H1 (cell line): ENCODE measurements at regions not wholly inside any gene's neighbourhood (a gene's known extent, or its start where the extent isn't known, plus 50 kb on each side); places are given as distances from the start of the nearest gene placed in this dataset.

Source experiments
- CTCF ChIP-seq, 3 experiments: IDR thresholded peaks; 1 replicate in 2 of 3; 2 replicates in 1 of 3; pipeline versions ENCODE4 v1.5.1 to v1.6.1; 2011; ENCODE audit warnings: low read length in 3 of 3, mild to moderate bottlenecking in 3 of 3, inconsistent platforms in 2 of 3, low read depth in 1 of 3, moderate library complexity in 1 of 3; ENCODE audit not compliant: insufficient read depth in 1 of 3; ENCODE audit errors: control extremely low read depth in 1 of 3
- EP300 ChIP-seq, 2 experiments: IDR thresholded peaks; 1 replicate in 1 of 2; 2 replicates in 1 of 2; pipeline ENCODE4 v1.6.1; 2011 to 2012; ENCODE audit warnings: low read depth in 2 of 2, low read length in 2 of 2, mild to moderate bottlenecking in 2 of 2, borderline replicate concordance in 1 of 2, inconsistent platforms in 1 of 2, moderate library complexity in 1 of 2
- GABPA ChIP-seq: IDR thresholded peaks from 2 replicates; pipeline ENCODE4 v1.6.1; 2011; ENCODE audit warnings: mild to moderate bottlenecking, low read length, moderate library complexity, borderline replicate concordance; ENCODE audit not compliant: insufficient read depth
- HDAC2 ChIP-seq, 2 experiments: fragments of 300-600 bp in 1 of 2; sonication (generic) in 1 of 2; IDR thresholded peaks; 2 replicates each; pipeline ENCODE4 v1.6.1; 2011 to 2012; ENCODE audit warnings: low read depth in 2 of 2, low read length in 2 of 2, mild to moderate bottlenecking in 2 of 2, moderate library complexity in 2 of 2, borderline replicate concordance in 1 of 2, inconsistent platforms in 1 of 2
- MAFK ChIP-seq: IDR thresholded peaks from 2 replicates; pipeline ENCODE4 v1.6.1; 2012; ENCODE audit warnings: low read depth, mild to moderate bottlenecking, improper control_type of control experiment, low read length
- PHF8 ChIP-seq: fragments of 200-600 bp; sonication (generic); conservative IDR thresholded peaks from 2 replicates; pipeline ENCODE4 v1.7.1; 2012; ENCODE audit warnings: low read depth, mild to moderate bottlenecking, inconsistent platforms, low read length, moderate library complexity
- POLR2A ChIP-seq, 2 experiments: IDR thresholded peaks; 1 replicate in 1 of 2; 2 replicates in 1 of 2; pipeline ENCODE4 v1.6.1; 2011; ENCODE audit warnings: low read depth in 2 of 2, low read length in 2 of 2, mild to moderate bottlenecking in 2 of 2; ENCODE audit errors: control extremely low read depth in 1 of 2
- POLR2AphosphoS5 ChIP-seq: IDR thresholded peaks from 2 replicates; pipeline ENCODE4 v1.6.1; 2011; ENCODE audit warnings: low read depth, low read length
- RBBP5 ChIP-seq: IDR thresholded peaks from 2 replicates; pipeline ENCODE4 v1.7.1; 2012; ENCODE audit warnings: low read depth, mild to moderate bottlenecking, inconsistent platforms, low read length, moderate library complexity, borderline replicate concordance
- SIN3A ChIP-seq, 2 experiments: IDR thresholded peaks in 1 of 2; conservative IDR thresholded peaks in 1 of 2; 2 replicates each; pipeline ENCODE4 v1.6.1; 2011 to 2012; ENCODE audit warnings: low read length in 2 of 2, improper control_type of control experiment in 1 of 2, low read depth in 1 of 2, mild to moderate bottlenecking in 1 of 2
- SP1 ChIP-seq: IDR thresholded peaks from 2 replicates; pipeline ENCODE4 v1.6.1; 2011; ENCODE audit warnings: low read depth, low read length
- SRF ChIP-seq: IDR thresholded peaks from 2 replicates; pipeline ENCODE4 v1.6.1; 2011; ENCODE audit warnings: mild to moderate bottlenecking, low read depth, low read length, moderate library complexity
- USF2 ChIP-seq: IDR thresholded peaks from 2 replicates; pipeline ENCODE4 v1.6.1; 2011; ENCODE audit warnings: low read length, improper control_type of control experiment
- YY1 ChIP-seq: IDR thresholded peaks from 2 replicates; pipeline ENCODE4 v1.6.1; 2011; ENCODE audit warnings: low read depth, mild to moderate bottlenecking, low read length

GRCh38 chr1:82483146-82483545 is 682.4 kb downstream of the ADGRL2 start:
- TF ChIP-seq CTCF (IDR thresholded peaks at IDR 0.05; ENCODE audit: control extremely low read depth in 1 of 3, insufficient read depth in 1 of 3, low read depth in 1 of 3, low read length in 3 of 3): peak in 1 of 3 experiments; percentile 11; a peak in 1 of 4 replicates
- TF ChIP-seq RBBP5: no peak
- no peak for TF ChIP-seq HDAC2 (IDR thresholded peaks at IDR 0.05; ENCODE audit: borderline replicate concordance in 1 of 2, low read depth in 2 of 2, low read length in 2 of 2)
- TF ChIP-seq POLR2A (IDR thresholded peaks at IDR 0.05; ENCODE audit: control extremely low read depth in 1 of 2, low read depth in 2 of 2, low read length in 2 of 2): no peak
- no peak for TF ChIP-seq GABPA
- no peak for TF ChIP-seq POLR2AphosphoS5
- TF ChIP-seq USF2: no peak
- TF ChIP-seq PHF8: no peak
- no peak for TF ChIP-seq SP1
- TF ChIP-seq SRF: no peak
- no peak for TF ChIP-seq SIN3A (conservative IDR thresholded peaks at IDR 0.05 in 1 of 2, IDR thresholded peaks at IDR 0.05 in 1 of 2; ENCODE audit: low read depth in 1 of 2, low read length in 2 of 2)
- no peak for TF ChIP-seq YY1
- no peak for TF ChIP-seq MAFK
- TF ChIP-seq EP300 (IDR thresholded peaks at IDR 0.05; ENCODE audit: borderline replicate concordance in 1 of 2, low read depth in 2 of 2, low read length in 2 of 2): no peak
